GM19452 (cell line): ENCODE measurements at regions not wholly inside any gene's neighbourhood (a gene's known extent, or its start where the extent isn't known, plus 50 kb on each side); places are given as distances from the start of the nearest gene placed in this dataset.
A peak's percentile ranks its signal among the peaks of the same experiment; 100 is the strongest.

ENCODE experiments used
- ATAC-seq: cut with Tn5 transposase; IDR thresholded peaks from one replicate; pipeline ENCODE4 v1.9.1; 2021; ENCODE audit not compliant: unreplicated experiment

DNA sequence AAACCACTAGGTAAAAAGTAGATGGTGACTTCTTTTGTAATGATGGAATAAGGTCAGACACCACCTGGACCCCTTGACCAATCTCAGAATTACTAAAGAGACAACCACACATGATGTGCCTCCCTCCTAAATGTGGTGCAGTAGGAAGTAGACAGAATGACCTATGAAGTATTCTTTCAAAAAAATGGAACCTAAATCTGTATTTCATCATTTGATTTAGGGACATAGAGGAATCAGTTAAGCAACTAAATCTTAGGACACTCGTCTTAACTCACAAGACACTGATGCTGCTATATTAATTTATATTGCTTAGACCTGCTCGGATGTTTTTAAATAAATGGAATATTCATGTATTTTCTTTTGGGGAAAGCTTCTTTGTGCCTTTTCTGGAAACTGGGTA is 80.9 kb upstream of the IRF2BP2 start:
- ATAC-seq = no peak

DNA sequence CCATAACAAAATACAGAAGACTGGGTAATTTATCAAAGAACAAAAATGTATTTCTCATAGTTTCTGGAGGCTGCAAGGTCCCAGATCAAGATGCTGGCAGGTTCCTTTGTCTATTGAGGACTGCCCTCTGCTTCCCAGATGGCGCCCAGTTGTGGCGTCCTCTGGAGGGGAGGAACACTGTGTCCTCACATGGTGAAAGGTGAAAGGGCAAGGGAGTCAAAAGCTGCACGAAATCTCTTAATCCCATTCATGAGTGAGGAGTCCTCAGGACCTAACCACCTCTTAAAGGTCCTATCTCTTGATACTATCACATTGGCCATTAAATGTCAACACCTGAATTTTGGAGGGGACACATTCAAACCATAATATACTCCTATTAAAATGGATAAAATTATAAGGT is 79.3 kb upstream of the IRF2BP2 start:
- no peak for ATAC-seq

DNA sequence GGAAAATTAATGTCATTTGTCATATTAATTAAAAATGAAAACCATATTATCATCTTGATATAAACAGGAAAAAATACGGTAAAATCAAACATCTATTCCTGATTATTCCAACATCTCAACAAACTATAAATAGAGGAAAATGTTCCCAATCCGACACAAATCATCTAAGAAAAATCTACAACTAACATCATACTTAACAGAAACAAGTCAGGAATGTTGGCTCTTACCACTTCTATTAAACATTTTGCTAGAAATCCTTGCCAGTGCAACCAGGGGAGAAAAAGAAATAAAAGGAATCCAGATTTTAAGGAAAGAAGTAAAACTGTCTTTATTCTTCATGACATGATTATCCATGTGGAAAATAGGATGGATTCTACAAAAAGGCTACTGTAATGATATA is 77.0 kb upstream of the IRF2BP2 start:
- ATAC-seq = no peak

GRCh38 chr1:234686035-234686434 is 76.1 kb upstream of the IRF2BP2 start:
- ATAC-seq = no peak

- ATAC-seq = no peak
These were observed 74.9 kb upstream of the IRF2BP2 start for GRCh38 chr1:234684856-234685255.

DNA sequence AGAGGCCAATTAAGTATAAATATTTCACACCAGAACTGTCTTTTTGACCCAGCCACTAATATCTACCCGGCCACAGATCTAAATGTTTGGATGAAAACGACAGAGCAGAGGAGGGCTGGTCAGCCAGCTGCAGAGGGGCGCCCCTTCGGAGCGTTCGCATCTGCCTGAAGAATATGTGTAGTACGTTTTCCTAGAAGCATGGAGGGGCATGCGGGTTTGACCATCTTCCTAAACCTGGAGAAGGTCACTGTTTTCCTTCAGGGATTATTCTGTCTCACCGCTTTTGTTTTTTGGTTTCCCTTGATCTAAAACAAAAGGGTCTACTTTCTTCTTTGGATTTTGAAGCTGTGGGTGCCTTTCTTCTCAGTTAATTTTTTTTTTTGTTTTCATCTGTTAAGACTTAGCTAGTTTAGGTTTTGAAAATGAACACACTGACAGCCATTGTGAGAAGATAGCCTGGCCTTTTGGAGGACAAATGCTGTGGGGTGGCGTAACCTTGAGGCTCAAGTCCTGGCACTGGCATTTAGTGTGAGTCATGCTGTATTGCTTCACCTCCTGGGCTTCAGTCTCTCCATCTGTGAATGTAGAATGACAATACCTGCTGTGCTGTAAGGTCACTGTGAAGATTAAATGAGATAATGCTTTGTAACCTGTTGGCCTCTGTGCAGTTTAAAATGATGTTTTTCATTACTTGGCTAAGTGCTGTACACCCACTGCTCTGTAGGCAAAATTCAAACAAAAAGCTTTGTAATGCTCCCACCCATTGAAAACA is 74.1 kb upstream of the IRF2BP2 start:
- no peak for ATAC-seq

DNA sequence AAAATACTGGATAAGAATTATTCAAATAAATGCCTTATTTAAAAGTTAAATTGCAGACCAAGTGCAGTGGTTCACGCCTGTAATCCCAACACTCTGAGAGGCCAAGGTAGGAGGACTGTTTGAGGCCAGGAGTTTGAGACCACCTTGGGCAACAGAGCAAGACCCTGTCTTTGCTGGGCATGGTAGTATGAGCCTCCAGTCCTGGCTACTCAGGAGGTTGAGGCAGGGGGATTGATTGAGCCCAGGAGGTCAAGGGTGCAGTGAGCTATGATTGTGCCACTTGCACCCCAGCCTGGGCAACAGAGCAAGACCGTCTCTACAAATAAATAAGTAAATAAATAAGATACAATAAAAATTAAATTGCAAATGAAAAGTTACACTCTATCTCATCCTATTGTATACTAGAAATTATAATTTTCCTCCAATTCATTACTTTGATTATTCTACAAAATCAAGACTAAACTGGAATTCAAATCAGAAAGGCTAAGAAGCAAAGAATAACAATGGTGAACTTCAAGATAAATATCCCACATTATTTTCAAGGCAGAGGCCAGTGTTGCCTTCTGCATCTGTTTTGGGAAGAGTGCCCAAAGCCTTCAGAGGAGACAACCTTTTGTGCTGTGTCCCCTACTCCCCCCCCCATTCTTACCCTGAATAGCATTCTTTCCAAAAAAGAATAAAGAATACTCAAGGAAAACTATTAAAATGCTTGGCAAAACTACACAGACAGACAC is 73.3 kb upstream of the IRF2BP2 start:
- no peak for ATAC-seq

- ATAC-seq = no peak
These were observed 72.0 kb upstream of the IRF2BP2 start for GRCh38 chr1:234681990-234682389.

DNA sequence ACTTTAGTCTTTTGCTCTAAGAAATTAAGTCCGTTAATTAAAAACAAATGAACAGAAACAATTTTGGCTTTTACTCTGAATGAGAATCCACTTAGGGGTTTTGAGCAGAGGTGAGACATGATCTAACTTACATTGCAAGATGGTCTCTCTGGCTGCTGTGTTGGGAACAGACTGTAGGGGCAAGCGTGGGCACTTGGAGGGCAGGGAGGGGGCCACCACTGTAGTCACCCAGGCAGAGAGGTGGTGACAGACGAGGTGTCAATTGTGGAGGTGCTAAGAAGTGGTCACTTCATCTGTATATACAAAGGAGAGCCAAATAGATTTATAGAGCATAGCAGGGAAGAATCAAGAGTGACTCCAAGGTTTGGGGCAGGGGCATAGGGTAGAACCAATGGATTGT is 71.1 kb upstream of the IRF2BP2 start:
- no peak for ATAC-seq

- ATAC-seq = no peak
These were observed 70.4 kb upstream of the IRF2BP2 start for GRCh38 chr1:234680331-234680904.

GRCh38 chr1:234676103-234676594 is 66.2 kb upstream of the IRF2BP2 start:
- peak; percentile 80 for ATAC-seq

- ATAC-seq = no peak
These were observed 65.6 kb upstream of the IRF2BP2 start for GRCh38 chr1:234675572-234675971.

DNA sequence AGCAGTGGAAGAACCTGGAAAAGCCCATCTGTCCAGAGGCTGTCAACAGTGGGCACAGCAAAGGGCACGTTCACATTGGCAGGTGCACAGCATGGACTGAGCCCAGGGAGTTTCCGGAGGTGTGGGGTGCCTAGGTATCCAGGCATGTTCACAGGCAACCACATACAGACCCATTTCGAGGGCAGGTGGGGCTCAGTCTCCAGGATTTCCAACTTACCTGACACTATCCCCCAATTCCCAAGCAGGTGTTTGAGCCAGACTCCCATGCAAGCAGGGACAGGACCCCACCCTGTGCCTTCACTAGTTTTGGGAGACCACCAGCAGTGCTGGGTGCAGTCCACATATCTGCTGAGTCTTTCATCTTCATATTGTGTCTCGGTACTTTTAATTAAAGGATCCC is 65.0 kb upstream of the IRF2BP2 start:
- no peak for ATAC-seq

- no peak for ATAC-seq
These were observed 64.3 kb upstream of the IRF2BP2 start for GRCh38 chr1:234674218-234674815.

- no peak for ATAC-seq
These were observed 62.6 kb upstream of the IRF2BP2 start for GRCh38 chr1:234672349-234673135.

GRCh38 chr1:234670967-234671626 is 61.1 kb upstream of the IRF2BP2 start:
- ATAC-seq = no peak

DNA sequence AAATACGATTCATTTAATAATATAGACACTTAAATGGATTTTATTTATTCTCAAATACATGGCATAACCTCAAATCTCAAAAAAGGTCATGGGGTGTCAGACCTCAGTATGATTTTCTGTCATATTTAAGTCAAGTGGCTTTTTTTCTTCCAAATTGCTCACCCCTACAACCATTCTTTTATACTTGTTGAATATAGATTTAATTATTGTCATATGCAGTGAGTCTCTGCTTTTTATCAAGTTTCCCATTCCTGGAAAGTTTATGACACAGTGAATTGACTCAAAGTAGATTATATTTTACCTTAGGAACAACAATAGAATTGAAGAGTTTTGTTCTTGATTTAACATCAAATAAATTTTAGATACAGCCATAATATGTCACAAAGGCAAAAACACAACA is 59.5 kb upstream of the IRF2BP2 start:
- no peak for ATAC-seq

GRCh38 chr1:234668577-234668955 is 58.6 kb upstream of the IRF2BP2 start:
- ATAC-seq = no peak

DNA sequence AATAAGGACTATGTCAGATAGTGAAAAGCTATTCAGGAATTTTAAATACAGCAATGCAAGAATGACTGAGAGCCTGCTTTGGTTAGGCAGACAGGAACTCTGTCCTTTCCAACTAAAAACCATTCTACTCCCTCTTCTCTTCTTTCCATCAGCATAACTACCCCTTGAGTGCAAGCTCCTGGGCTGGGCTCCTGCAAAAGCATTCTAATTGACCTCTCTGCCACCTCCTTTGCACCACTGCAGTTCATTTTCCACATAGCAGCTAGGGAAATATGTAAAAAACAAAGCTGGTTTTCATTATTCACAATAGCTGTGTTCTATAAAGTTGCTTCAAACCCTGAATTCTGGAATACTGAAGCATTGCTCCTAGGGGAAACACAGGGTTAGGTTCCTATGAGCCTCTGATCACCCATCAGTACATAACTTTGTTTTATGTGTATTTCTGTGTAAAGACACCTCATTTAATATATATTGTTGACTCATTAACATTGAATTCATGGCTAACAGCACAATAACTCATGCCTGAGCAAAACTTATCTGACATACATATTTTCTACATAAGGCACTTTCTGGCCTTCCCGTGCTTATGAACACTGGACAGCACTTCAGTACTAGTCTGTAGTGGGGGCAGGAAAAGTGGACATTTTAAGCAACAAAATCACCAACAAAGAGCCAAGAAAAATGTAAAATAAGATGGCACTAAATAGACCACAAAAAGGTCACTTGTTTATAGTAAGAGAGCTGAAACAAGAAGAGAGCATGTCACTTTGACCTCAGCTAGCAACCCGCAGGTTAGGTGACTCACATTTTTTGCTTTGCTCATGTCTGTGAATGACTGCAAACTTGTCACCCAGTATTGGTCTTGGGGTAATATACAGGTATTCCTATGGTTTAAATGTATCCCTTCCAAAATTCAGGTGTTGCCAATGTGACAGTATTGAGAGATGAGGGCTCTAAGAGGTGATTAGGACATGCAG is 57.9 kb upstream of the IRF2BP2 start:
- no peak for ATAC-seq
